K562 (cell line): ENCODE measurements at regions not wholly inside any gene's neighbourhood (a gene's known extent, or its start where the extent isn't known, plus 50 kb on each side); places are given as distances from the start of the nearest gene placed in this dataset.

Experiments
- CTCFL ChIP-seq: IDR thresholded peaks from 2 replicates; pipeline ENCODE4 v1.6.1; 2011; ENCODE audit warnings: borderline replicate concordance, low read depth, mild to moderate bottlenecking, moderate library complexity, low read length; ENCODE audit not compliant: insufficient read depth, poor library complexity, severe bottlenecking
- RBM22 ChIP-seq: fragments of 200-400 bp; formaldehyde crosslinking; IDR thresholded peaks from 2 replicates; pipeline ENCODE4 v1.6.1; 2018; ENCODE audit warnings: low read length, low read depth; ENCODE audit not compliant: poor library complexity, severe bottlenecking
- RBM34 ChIP-seq: fragments of 200-400 bp; formaldehyde crosslinking; IDR thresholded peaks from 2 replicates; pipeline ENCODE4 v1.6.1; 2018; ENCODE audit warnings: low read length, borderline replicate concordance; ENCODE audit not compliant: insufficient read depth
- TF ChIP-seq, protein P1 (sequence below): fragments of 450-650 bp; IDR thresholded peaks from 2 replicates; pipeline ENCODE4 v1.6.1; 2016; ENCODE audit warnings: low read depth

DNA sequence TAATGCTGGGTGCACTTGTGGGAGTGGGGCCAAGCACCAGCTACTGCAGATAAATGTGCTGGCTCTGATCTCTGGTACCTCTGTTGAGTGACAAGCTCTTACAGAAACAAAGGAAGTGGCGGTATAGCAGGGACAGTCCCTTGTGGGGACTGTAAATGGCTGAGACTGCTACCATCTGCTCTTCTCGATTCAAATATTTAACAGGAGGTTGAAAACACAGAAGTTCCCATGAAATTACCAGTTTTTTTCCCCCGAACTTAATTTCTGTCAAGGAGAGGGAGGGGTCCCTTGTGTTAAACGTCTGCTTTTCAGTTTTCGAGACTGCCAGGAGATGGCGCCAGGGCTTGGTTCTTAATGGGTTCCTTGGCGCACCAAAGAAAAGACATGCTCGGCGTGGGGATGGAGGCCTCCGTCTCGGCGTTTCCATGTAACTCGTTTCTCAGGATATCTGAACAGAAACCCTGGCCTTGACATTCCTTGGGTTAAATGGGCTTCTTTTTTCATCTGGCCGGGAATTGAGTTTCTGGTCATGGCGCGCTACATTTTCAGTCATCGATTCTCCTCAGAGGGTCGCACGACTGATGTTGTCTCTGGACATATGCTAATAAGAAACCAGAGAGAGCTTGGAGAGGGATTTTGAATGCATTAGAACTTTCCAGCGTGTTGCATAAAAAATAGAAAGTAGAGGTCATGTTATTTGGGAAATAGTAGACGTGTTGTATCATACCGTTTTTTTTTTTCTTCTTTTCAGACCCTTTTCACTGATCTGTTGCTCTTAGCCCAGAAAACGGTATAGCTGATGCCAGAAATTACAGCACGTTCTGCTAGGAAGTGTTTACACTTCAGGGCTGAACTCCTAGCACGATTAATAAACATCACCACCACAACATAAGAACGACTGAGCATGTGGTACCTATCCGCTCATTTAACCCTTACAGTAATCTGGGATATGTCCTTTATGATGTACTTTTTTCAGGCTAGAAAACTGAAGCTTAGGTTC lies 64.0 kb downstream of the CARTPT start (continued):
- TF ChIP-seq RBM34 (no peak), RBM22 (no peak), CTCFL (no peak)
- TF ChIP-seq, protein P1, sequence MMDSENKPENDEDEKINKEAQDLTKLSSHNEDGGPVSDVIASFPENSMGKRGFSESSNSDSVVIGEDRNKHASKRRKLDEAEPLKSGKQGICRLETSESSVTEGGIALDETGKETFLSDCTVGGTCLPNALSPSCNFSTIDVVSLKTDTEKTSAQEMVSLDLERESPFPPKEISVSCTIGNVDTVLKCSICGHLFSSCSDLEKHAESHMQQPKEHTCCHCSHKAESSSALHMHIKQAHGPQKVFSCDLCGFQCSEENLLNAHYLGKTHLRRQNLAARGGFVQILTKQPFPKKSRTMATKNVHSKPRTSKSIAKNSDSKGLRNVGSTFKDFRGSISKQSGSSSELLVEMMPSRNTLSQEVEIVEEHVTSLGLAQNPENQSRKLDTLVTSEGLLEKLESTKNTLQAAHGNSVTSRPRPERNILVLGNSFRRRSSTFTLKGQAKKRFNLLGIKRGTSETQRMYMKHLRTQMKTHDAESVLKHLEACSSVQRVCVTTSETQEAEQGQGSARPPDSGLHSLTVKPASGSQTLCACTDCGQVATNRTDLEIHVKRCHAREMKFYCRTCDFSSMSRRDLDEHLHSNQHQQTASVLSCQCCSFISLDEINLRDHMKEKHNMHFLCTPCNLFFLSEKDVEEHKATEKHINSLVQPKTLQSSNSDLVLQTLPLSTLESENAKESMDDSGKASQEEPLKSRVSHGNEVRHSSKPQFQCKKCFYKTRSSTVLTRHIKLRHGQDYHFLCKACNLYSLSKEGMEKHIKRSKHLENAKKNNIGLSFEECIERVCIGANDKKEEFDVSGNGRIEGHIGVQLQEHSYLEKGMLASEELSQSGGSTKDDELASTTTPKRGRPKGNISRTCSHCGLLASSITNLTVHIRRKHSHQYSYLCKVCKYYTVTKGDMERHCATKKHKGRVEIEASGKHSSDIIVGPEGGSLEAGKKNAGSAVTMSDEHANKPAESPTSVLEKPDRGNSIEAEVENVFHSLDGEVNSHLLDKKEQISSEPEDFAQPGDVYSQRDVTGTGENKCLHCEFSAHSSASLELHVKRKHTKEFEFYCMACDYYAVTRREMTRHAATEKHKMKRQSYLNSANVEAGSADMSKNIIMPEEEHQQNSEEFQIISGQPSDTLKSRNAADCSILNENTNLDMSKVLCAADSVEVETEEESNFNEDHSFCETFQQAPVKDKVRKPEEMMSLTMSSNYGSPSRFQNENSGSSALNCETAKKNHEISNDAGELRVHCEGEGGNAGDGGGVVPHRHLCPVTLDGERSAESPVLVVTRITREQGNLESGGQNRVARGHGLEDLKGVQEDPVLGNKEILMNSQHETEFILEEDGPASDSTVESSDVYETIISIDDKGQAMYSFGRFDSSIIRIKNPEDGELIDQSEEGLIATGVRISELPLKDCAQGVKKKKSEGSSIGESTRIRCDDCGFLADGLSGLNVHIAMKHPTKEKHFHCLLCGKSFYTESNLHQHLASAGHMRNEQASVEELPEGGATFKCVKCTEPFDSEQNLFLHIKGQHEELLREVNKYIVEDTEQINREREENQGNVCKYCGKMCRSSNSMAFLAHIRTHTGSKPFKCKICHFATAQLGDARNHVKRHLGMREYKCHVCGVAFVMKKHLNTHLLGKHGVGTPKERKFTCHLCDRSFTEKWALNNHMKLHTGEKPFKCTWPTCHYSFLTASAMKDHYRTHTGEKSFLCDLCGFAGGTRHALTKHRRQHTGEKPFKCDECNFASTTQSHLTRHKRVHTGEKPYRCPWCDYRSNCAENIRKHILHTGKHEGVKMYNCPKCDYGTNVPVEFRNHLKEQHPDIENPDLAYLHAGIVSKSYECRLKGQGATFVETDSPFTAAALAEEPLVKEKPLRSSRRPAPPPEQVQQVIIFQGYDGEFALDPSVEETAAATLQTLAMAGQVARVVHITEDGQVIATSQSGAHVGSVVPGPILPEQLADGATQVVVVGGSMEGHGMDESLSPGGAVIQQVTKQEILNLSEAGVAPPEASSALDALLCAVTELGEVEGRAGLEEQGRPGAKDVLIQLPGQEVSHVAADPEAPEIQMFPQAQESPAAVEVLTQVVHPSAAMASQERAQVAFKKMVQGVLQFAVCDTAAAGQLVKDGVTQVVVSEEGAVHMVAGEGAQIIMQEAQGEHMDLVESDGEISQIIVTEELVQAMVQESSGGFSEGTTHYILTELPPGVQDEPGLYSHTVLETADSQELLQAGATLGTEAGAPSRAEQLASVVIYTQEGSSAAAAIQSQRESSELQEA, result no peak
